SK-N-SH treated with all-trans-retinoic acid at 6 μM for 48 hours (cell line): ENCODE measurements at regions not wholly inside any gene's neighbourhood (a gene's known extent, or its start where the extent isn't known, plus 50 kb on each side); places are given as distances from the start of the nearest gene placed in this dataset.

Experiments used
- BACH2 ChIP-seq: fragments of 250-450 bp; sonication (Bioruptor Pico); IDR thresholded peaks from 2 replicates; pipeline ENCODE4 v1.9.0; 2021; ENCODE audit warnings: mild to moderate bottlenecking, borderline replicate concordance
- PATZ1 ChIP-seq: fragments of 250-450 bp; sonication (Bioruptor Pico); IDR thresholded peaks from 2 replicates; pipeline ENCODE4 v1.8.0; 2020; ENCODE audit warnings: mild to moderate bottlenecking, moderate library complexity, borderline replicate concordance

GRCh38 chr6:104087765-104088164 is 772.0 kb downstream of the HACE1 start:
- TF ChIP-seq PATZ1 (CRISPR knock-in tag) (no peak), BACH2 (CRISPR knock-in tag) (no peak)
